ENCODE measurements at regions not wholly inside any gene's neighbourhood (a gene's known extent, or its start where the extent isn't known, plus 50 kb on each side); places are given as distances from the start of the nearest gene placed in this dataset.

- no peak for DNase-seq (ENCODE audit: low read depth)
Observed at GRCh38 chr2:128494307-128494639, 175.6 kb upstream of the HS6ST1 start.

DNA sequence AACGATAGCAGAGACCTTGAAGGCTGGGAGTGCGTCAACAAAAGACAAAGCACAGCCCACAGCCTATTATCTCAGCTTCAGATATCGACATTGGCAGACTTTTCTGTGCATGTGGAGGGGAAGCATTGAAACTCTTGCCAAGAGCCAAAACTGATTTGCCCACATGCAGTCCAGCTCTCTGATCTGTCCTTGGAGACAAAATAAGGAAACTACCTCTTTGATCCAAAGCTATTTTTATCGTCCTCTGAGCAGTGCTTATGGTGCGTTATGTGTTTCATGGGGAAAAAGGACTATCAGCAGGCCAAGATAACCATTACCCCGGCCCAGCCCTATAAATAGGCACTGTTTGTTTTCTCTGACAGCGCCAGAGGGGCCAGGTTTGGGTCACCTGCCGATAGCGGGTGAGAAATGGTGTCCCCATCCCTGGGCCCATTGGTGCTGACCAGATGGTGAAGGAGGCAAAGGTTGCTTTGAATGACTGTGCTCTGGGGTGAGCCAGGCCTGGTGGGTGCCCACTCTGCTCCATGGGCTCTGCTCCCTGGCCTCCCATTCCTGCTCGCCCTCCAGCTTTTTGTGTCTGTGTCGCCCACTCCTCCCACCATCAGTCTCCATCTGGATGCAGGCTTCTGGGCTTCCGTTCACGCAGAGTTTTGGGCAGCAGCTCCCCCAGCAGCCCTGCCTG is 176.1 kb upstream of the HS6ST1 start:
- no peak for DNase-seq (ENCODE audit: low read depth)

- DNase-seq (ENCODE audit: low read depth): no peak
Observed at GRCh38 chr2:128495996-128496547, 177.4 kb upstream of the HS6ST1 start.

DNA sequence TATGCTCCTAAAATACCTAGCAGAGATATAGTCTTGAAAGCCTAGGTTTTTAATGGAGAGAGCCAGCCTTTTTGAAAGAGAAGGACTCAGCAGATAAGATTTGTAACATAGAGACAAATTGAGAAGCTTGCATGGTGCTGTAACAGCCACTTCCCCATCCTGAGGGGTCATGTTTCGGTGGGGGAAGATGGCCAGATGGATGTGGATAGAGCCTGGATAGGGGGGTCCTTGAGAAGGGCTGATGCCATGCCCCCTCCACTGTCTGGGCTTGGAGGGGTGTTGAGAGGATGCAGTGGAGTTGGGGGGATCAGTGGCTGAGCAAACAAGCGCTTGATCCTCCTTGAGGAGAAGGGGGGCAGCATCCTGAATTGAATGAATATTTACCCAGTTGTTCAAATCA is 178.0 kb upstream of the HS6ST1 start:
- DNase-seq (ENCODE audit: low read depth): no peak

GRCh38 chr2:128497461-128497860 is 178.8 kb upstream of the HS6ST1 start:
- no peak for DNase-seq (ENCODE audit: low read depth)

DNA sequence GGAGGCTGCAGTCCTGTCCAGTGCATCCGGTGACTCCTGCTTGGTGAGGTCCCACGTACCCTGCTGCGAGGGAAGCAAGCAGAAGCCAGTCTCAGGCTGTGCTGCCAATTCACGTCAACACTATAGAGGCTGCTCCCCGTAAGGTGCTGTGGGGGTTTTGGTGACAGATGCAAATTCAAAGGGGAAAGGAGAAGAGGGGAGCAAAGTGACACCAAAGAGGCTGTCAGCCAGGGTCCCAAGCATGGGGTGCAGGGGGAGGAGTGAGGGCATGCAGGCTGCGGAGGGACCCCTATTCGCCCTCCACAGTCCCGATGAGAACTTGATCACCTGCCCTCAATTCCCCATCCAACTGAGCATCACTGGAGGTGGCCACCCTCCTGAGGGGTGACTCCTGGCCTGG is 179.4 kb upstream of the HS6ST1 start:
- DNase-seq (ENCODE audit: low read depth): no peak

- DNase-seq (ENCODE audit: low read depth): no peak
Observed at GRCh38 chr2:128498589-128498988, 179.9 kb upstream of the HS6ST1 start.

- no peak for DNase-seq (ENCODE audit: low read depth)
Observed at GRCh38 chr2:128499367-128500137, 180.9 kb upstream of the HS6ST1 start.

DNA sequence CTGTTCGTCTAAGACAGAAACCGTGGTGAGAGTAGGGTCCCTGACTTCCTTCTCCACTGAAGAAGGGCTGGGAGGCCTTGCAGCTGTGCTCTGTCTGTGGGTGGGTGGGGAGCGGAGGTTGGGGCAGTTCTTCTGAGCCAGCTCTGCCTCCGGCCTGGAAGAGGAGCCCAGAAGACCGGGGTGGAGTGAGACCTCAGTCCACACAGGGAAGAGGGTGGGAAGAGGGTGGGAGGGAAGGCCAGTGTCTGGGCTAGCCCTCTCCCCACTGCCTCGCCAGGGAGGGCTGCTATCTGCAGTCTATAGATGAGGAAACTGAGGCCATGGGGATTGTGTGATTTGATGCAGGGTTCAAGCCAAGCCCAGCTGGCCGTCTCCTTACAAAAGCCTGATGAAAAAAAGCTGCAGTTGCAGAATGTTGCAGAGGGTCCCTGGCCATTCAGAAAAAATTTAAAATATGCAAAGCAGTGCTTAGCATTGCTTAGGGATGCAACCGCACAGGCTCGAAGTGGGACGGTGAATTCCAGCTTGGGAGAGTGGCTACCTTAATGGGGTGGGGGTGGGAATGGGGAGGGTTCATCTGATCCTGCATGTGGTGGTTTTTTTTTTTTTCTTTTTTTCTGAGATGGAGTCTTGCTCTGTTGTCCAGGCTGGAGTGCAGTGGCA is 181.6 kb upstream of the HS6ST1 start:
- no peak for DNase-seq (ENCODE audit: low read depth)

- DNase-seq (ENCODE audit: low read depth): no peak
Observed at GRCh38 chr2:128501006-128501690, 182.5 kb upstream of the HS6ST1 start.

DNA sequence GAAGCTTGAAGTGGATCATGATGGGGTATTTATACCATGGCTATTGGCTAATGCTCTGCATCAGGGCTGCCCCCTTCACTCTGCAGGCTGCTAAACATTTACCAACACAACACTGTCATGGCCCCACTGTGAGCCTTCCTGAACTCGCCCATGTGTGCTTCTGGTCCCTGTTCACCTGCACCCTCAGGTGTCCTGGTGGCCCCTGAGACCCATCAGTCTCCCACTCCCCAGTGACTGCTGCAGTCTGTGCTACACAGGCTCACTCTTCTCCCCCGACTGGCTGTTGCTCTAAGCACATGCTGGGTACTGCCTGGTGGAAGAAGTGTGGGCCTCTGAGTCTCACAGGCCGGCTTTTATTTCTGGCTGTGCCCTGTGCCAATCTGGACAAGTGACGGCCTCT is 183.0 kb upstream of the HS6ST1 start:
- DNase-seq (ENCODE audit: low read depth): no peak

DNA sequence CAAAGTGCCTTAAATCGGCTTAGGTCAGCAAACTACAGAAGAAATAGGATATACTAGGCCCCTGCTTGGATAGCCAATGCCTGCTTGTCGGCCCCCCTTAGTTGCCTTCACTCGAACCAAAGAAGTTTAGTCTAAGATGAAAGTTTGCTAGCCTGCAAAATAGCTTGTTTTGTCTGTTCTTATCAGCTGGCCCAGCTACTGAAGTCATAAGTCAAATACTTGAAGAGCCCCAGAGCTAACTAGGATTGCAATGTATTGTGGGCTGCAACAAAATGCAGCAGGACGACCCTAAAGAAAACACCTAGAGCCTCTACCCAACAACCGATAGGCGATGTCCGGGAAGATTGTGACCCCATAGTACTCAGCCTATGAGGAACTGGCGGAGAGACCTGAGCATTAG is 183.5 kb upstream of the HS6ST1 start:
- no peak for DNase-seq (ENCODE audit: low read depth)

DNA sequence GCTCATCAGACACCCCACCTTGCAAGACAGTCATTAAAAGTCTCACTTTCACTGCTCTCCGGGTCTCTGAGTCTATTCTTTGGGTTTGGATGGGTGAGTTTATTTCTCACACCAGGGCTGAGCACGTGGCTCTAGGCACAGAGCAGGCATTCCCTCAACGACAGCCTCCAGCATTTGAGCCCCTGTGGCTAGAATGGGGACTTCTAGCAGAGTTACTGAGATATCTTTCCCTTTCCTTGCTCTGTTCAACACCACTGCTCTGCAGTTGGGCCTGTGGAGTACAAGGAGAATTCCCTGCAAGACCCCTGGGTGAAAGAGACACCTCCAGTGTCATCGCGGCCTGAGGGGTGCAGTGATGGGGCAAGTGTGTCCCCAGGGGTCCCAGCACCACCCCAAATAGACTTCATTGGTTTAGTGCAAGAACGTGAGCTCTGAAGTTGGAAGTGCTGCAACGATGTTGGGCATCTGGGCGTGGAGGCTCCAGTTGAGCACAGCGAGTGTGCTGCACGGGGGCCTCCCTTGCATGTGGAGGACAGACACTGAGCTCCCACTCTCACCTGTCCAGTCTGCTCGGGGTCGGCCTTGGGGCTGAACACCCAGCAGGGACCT is 184.1 kb upstream of the HS6ST1 start:
- no peak for DNase-seq (ENCODE audit: low read depth)

DNA sequence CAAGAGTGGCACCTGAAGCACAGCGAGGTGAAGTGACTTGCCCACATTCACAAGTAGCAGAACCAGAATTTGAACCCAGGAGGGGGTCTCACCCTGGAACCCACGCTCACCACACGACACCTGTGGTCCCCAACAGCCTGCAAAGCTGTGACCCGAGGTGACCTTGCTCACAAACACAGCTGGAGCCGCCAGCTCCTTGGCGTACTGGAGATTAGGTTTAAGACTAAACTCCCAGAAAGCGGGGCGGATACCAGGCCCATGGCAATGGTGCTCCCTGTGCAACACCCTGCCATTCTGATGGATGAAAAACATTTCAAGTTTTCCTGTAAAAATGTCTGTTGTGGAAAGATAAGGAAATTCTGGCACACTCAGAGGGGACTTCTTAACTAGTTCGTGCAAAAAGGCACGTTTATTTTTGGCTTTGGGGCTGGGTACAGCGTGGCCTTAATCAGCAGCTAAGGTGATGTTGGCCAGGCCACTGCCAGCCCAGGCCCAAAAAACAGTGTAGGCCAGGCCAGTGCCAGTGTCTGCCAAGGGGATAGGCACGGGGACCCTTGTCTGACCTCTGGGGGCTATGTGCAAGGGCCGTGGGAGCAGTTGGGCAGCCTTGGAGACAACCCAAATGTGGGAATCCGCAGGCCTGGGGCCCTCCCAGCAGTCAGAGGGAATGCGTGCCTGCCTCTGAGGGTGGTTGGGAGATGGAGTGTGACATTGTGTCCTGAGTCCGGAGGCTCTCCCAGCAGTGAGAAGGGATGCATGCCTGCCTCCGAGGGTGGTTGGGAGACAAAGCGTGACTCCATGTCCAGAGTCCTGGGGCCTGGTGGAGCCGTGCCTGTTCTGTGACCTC is 185.0 kb upstream of the HS6ST1 start:
- DNase-seq (ENCODE audit: low read depth): no peak

DNA sequence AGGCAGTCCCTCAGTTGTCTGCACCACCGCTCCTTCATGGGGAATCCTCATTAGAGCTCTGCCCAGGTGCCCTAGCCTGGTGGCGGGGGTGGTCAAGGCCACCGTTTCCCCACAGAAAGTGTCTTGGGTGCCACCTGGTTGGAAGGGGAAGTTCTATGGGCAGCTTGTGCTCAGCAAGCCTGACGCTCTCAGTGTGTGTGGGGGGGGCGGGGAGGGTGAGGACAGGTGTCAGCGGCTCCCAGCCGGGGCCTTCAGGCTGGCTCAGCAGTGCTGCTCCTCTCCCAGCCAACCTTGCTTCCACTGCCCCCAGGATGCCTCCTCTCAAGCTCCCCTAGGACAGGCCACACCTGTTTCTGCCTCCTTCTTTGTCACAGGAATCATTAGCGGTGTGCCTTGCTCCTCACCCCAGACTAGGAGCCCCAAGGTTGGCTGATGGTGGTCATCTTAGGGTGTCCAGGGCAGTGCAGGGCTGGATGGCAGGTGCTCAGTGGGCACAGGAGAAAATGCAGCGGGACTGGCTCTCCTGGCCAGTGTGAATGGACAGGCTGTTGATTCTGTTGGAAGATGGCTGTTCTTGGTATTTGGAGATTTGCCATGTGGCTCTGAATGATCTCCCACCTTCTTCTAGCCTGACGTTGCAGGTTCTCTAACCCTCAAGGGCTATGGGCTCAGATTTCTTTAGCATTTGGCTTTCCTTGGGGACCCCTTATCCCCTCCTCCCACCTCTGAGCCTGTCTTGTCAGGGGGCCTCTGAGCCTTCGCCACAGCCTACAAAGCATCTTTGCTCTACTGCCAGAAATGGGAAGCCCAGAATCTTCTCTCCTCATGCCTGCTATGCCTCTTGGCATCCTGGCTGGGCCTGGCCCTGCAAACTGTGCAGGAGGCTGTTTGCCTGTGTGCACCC is 185.8 kb upstream of the HS6ST1 start:
- DNase-seq (ENCODE audit: low read depth): no peak

- DNase-seq (ENCODE audit: low read depth): no peak
Observed at GRCh38 chr2:128505150-128505490, 186.5 kb upstream of the HS6ST1 start.

- no peak for DNase-seq (ENCODE audit: low read depth)
Observed at GRCh38 chr2:128505575-128506526, 187.2 kb upstream of the HS6ST1 start.

DNA sequence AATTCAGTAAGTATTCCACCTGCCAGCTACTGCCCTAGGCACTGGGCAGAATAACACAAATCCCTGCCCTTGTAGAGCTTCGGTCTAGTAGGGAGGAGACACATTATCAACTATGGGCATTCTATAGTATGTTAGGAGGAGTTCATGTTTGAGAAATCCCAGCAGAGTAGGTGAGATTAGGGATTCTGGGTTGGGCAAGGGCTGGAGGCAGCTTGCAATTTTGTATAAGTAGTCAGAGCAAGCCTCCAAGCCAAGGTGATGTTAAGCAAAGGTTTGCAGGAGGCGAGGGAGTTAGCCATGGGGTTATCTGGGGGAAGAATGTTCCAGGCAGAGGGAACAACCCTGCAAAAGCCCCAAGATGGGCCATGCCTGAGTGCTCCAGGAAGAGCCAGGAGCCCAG is 187.9 kb upstream of the HS6ST1 start:
- DNase-seq (ENCODE audit: low read depth): no peak
